Neural cell (in vitro differentiated cells): ENCODE measurements at regions not wholly inside any gene's neighbourhood (a gene's known extent, or its start where the extent isn't known, plus 50 kb on each side); places are given as distances from the start of the nearest gene placed in this dataset.

Source experiments
- H2AFZ ChIP-seq: fragments of 200-600, 300-800 bp; sonication (generic), shearing (Covaris generic); 2 replicates; pipeline ENCODE4 v1.6.0; 2014; ENCODE audit warnings: low read depth, mild to moderate bottlenecking, antibody characterized with exemption, low read length, moderate library complexity
- H3F3A ChIP-seq: fragments of 200-600 bp; shearing (Covaris generic); 2 replicates; pipeline ENCODE4 v1.6.1; 2016; ENCODE audit warnings: mild to moderate bottlenecking, moderate library complexity, mixed read lengths, antibody characterized with exemption, low read length; ENCODE audit not compliant: insufficient read depth, poor library complexity, severe bottlenecking
- H3K27ac ChIP-seq: fragments of 200-600, 300-800 bp; sonication (generic), shearing (Covaris generic); 2 replicates; pipeline ENCODE4 v1.5.1; 2014; ENCODE audit warnings: mild to moderate bottlenecking, low read length, moderate library complexity
- H3K27me3 ChIP-seq: fragments of 300-800, 200-600 bp; sonication (generic), shearing (Covaris generic); 2 replicates; pipeline ENCODE4 v1.6.0; 2014; ENCODE audit warnings: mild to moderate bottlenecking, low read depth, low read length, moderate library complexity; ENCODE audit not compliant: insufficient read depth
- H3K36me3 ChIP-seq: fragments of 300-800, 200-600 bp; sonication (generic), shearing (Covaris generic); 2 replicates; pipeline ENCODE4 v1.5.1; 2014; ENCODE audit warnings: mild to moderate bottlenecking, antibody characterized with exemption, low read length, moderate library complexity; ENCODE audit not compliant: insufficient read depth
- H3K4me2 ChIP-seq: fragments of 300-800, 200-600 bp; sonication (generic), shearing (Covaris generic); 2 replicates; pipeline ENCODE4 v1.6.0; 2014; ENCODE audit warnings: mild to moderate bottlenecking, low read length
- H3K4me3 ChIP-seq: fragments of 300-800, 200-600 bp; sonication (generic), shearing (Covaris generic); 2 replicates; pipeline ENCODE4 v1.5.1; 2014; ENCODE audit warnings: mild to moderate bottlenecking, low read length, moderate library complexity
- H3K79me2 ChIP-seq: fragments of 200-600 bp; shearing (Covaris generic); replicated peaks from 2 replicates; pipeline ENCODE4 v1.6.0; 2014; ENCODE audit warnings: mild to moderate bottlenecking, low read length, moderate library complexity; ENCODE audit not compliant: insufficient read depth
- H3K9ac ChIP-seq: fragments of 300-800, 200-600 bp; sonication (generic), shearing (Covaris generic); 2 replicates; pipeline ENCODE4 v1.6.1; 2016; ENCODE audit warnings: mild to moderate bottlenecking, low read length, mixed read lengths
- H3K9me2 ChIP-seq: fragments of 200-600 bp; shearing (Covaris generic); 2 replicates; pipeline ENCODE4 v1.6.1; 2016; ENCODE audit warnings: mild to moderate bottlenecking, low read length, mixed read lengths; ENCODE audit not compliant: insufficient read depth
- H3K9me3 ChIP-seq: fragments of 200-600, 300-800 bp; sonication (generic), shearing (Covaris generic); 2 replicates; pipeline ENCODE4 v1.6.1; 2016; ENCODE audit warnings: mild to moderate bottlenecking, mixed run types, low read length, moderate library complexity, mixed read lengths
- H4K20me1 ChIP-seq: fragments of 200-600 bp; shearing (Covaris generic); 2 replicates; pipeline ENCODE4 v1.6.1; 2016; ENCODE audit warnings: mild to moderate bottlenecking, mixed run types; ENCODE audit not compliant: insufficient read depth
- CTCF ChIP-seq: fragments of 450-650 bp; IDR thresholded peaks from 2 replicates; pipeline ENCODE4 v1.5.1; 2014; ENCODE audit warnings: antibody characterized with exemption, mild to moderate bottlenecking, moderate library complexity; ENCODE audit not compliant: poor library complexity, severe bottlenecking
- EZH2 ChIP-seq: fragments of 200-600, 300-800 bp; shearing (Covaris generic), sonication (generic); IDR thresholded peaks from 2 replicates; pipeline ENCODE4 v1.6.1; 2014; ENCODE audit warnings: antibody characterized with exemption, low read length, borderline replicate concordance, mild to moderate bottlenecking; ENCODE audit not compliant: insufficient read depth, poor library complexity, severe bottlenecking
- MXI1 ChIP-seq: fragments of 450-650 bp; conservative IDR thresholded peaks from 2 replicates; pipeline ENCODE4 v1.6.1; 2014; ENCODE audit warnings: antibody characterized with exemption, mild to moderate bottlenecking; ENCODE audit not compliant: poor library complexity, severe bottlenecking
- POLR2AphosphoS5 ChIP-seq: IDR thresholded peaks from 2 replicates; pipeline ENCODE4 v1.6.1; 2012
- RAD21 ChIP-seq: fragments of 450-650 bp; conservative IDR thresholded peaks from 2 replicates; pipeline ENCODE4 v1.6.1; 2014; ENCODE audit warnings: antibody characterized with exemption, mild to moderate bottlenecking, moderate library complexity
- REST ChIP-seq: IDR thresholded peaks from 2 replicates; pipeline ENCODE4 v1.6.1; 2012; ENCODE audit warnings: borderline replicate concordance
- SMC3 ChIP-seq: fragments of 450-650 bp; conservative IDR thresholded peaks from 2 replicates; pipeline ENCODE4 v1.6.1; 2014; ENCODE audit warnings: antibody characterized with exemption, mild to moderate bottlenecking, moderate library complexity; ENCODE audit not compliant: poor library complexity

- Histone ChIP-seq H3K9me3 (no peaks in the 10 kb centered on the region), H2AFZ (no peak overlapping the region), H4K20me1 (no peaks in the 10 kb centered on the region), H3K4me3 (no peak overlapping the region), H3K36me3 (no peaks in the 10 kb centered on the region), H3K4me2 (no peak overlapping the region), H3K9ac (no peak overlapping the region), H3K79me2 (no peaks in the 10 kb centered on the region), H3K9me2 (no peaks in the 10 kb centered on the region), H3K27me3 (no peaks in the 10 kb centered on the region), H3K27ac (no peak overlapping the region), H3F3A (no peaks in the 10 kb centered on the region)
- TF ChIP-seq SMC3, result no peak
- no peak for TF ChIP-seq EZH2
- no peak for TF ChIP-seq CTCF
- no peak for TF ChIP-seq RAD21
Observed at GRCh38 chr13:30133554-30133912, 173.8 kb downstream of the KATNAL1 start.

GRCh38 chr13:30132623-30133553 is 174.5 kb downstream of the KATNAL1 start:
- Histone ChIP-seq H3K79me2 (no peaks in the 10 kb centered on the region), H3K27ac (no peak overlapping the region), H3K9me3 (no peaks in the 10 kb centered on the region), H3K9me2 (no peaks in the 10 kb centered on the region), H3K4me2 (no peak overlapping the region), H2AFZ (no peak overlapping the region), H3K36me3 (no peaks in the 10 kb centered on the region), H3K4me3 (no peak overlapping the region), H3K27me3 (no peaks in the 10 kb centered on the region), H3F3A (no peaks in the 10 kb centered on the region), H4K20me1 (no peaks in the 10 kb centered on the region), H3K9ac (peak overlapping the region; percentile 34)
- TF ChIP-seq SMC3 (peak; percentile 99), REST (no peak), POLR2AphosphoS5 (no peak), RAD21 (peak; percentile 99), MXI1 (peak; percentile 44), CTCF (peak; percentile 97)
